ENCODE measurements at regions not wholly inside any gene's neighbourhood (a gene's known extent, or its start where the extent isn't known, plus 50 kb on each side); places are given as distances from the start of the nearest gene placed in this dataset.

DNA sequence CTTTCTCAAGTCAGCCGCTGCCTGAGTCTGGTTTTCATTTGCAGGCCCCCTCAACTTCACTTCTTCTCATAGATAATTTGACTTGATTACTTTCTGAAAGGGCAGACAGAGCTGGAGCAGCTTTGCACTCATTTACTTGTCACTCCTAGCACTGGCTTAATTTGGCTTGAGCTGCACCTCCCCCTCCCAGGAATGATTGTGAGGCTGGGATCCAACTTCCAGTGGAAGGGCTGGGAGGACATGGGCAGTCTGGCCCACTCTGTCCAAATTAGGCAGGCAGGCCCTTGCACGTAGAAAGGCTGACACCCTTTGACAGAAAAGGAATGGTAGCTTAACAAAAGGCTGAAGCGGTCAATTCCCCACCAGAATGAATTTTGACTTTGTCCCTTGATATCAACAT, 453.9 kb downstream of the ETS1 start:
- ATAC-seq = peak; percentile 82
- TF ChIP-seq ZFP3 (CRISPR knock-in tag; IDR thresholded peaks at IDR 0.05) (no peak), TSHZ2 (CRISPR knock-in tag; IDR thresholded peaks at IDR 0.05) (0 out of 2 replicates have a peak, but pooled peaks have one; percentile 9)

DNA sequence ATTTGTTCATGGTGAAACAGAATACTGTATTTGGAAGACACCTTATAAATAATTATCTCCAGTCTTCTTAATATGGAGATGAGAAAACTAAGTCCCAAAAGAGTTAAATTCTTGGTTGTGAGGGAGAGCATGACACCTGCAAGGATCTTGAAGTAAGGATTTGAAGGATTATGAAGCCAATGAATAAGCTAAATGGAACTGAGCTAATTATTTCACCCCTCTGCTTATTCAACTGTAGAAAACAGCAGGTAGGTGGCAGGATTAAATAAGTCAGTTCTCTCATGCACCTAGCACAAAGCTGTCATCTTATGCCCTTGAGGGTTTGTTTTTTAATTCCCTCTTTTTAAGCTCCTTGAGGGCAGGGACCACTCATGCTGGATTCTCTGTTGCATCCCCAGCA, 457.3 kb downstream of the ETS1 start:
- no peak for ATAC-seq
- no peak for TF ChIP-seq BACH2 (CRISPR knock-in tag; IDR thresholded peaks at IDR 0.05; ENCODE audit: borderline replicate concordance)
- no peak for TF ChIP-seq ZFP30 (CRISPR knock-in tag; IDR thresholded peaks at IDR 0.05)
- TF ChIP-seq ZC3H10 (CRISPR knock-in tag; IDR thresholded peaks at IDR 0.05) = no peak

DNA sequence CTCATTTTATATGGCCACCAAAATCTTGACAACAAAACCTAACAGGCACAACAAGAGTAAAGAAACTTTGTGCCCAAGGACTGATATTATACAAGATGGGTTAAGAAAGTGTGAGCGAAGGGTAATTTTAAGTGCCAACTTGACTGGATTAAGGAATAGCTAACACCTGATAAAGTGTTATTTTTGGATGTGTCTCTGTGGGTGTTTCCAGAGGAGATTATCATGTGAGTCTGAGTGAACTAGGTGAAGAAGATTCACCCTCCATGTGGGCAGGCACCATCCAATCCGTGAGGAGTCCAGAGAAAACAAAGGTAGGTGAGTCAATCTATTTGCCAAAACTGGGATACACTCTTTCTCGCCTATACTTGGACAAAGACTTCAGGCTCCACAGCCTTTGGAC, 461.6 kb downstream of the ETS1 start:
- TF ChIP-seq TSHZ2 (CRISPR knock-in tag; IDR thresholded peaks at IDR 0.05) = no peak
- no peak for TF ChIP-seq SNAI2 (CRISPR knock-in tag; IDR thresholded peaks at IDR 0.05)
- TF ChIP-seq CSRNP3 (CRISPR knock-in tag; IDR thresholded peaks at IDR 0.05) = no peak
- no peak for TF ChIP-seq ZFP30 (CRISPR knock-in tag; IDR thresholded peaks at IDR 0.05)
- TF ChIP-seq BACH2 (CRISPR knock-in tag; IDR thresholded peaks at IDR 0.05; ENCODE audit: borderline replicate concordance) = no peak
- TF ChIP-seq TOX (CRISPR knock-in tag; IDR thresholded peaks at IDR 0.05; ENCODE audit: borderline replicate concordance) = no peak
- TF ChIP-seq RARB (CRISPR knock-in tag; IDR thresholded peaks at IDR 0.05) = no peak
- no peak for TF ChIP-seq PPARA (CRISPR knock-in tag; IDR thresholded peaks at IDR 0.05; ENCODE audit: borderline replicate concordance)
- no peak for TF ChIP-seq ZFP3 (CRISPR knock-in tag; IDR thresholded peaks at IDR 0.05)
- TF ChIP-seq TCF4 (CRISPR knock-in tag; IDR thresholded peaks at IDR 0.05; ENCODE audit: borderline replicate concordance) = no peak
- TF ChIP-seq ZNF565 (CRISPR knock-in tag; conservative IDR thresholded peaks at IDR 0.05; ENCODE audit: low read depth) = no peak
- TF ChIP-seq ESRRG (CRISPR knock-in tag; IDR thresholded peaks at IDR 0.05) = no peak
- no peak for TF ChIP-seq GLIS3 (CRISPR knock-in tag; IDR thresholded peaks at IDR 0.05)
- TF ChIP-seq ARNTL (CRISPR knock-in tag; IDR thresholded peaks at IDR 0.05; ENCODE audit: borderline replicate concordance, low read depth) = no peak
- no peak for ATAC-seq

DNA sequence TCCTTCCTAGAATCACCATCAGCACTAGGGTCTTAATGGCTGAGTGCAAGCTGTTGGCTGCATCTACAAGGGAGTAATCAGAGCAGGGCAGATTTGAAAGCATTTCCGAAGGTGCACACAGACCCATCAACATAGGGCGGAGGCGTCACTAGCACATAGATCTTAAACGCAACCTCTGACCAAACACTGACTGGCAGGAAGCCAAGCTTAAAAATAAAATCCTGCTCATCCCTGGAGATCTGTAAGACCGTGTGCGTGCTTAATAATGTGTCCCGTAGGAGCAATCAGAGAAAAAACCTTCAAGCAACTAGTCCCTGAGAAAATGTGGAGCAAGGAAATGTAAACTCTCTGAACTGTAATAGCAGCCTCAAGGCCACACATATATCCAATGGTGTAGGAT, 470.5 kb downstream of the ETS1 start:
- TF ChIP-seq, protein P1, sequence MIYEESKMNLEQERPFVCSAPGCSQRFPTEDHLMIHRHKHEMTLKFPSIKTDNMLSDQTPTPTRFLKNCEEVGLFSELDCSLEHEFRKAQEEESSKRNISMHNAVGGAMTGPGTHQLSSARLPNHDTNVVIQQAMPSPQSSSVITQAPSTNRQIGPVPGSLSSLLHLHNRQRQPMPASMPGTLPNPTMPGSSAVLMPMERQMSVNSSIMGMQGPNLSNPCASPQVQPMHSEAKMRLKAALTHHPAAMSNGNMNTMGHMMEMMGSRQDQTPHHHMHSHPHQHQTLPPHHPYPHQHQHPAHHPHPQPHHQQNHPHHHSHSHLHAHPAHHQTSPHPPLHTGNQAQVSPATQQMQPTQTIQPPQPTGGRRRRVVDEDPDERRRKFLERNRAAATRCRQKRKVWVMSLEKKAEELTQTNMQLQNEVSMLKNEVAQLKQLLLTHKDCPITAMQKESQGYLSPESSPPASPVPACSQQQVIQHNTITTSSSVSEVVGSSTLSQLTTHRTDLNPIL (CRISPR knock-in tag; IDR thresholded peaks at IDR 0.05; ENCODE audit: low read depth) = no peak
- TF ChIP-seq SNAI2 (CRISPR knock-in tag; IDR thresholded peaks at IDR 0.05) (no peak), ZC3H10 (CRISPR knock-in tag; IDR thresholded peaks at IDR 0.05) (no peak), TCF4 (CRISPR knock-in tag; IDR thresholded peaks at IDR 0.05; ENCODE audit: borderline replicate concordance) (no peak), CSRNP3 (CRISPR knock-in tag; IDR thresholded peaks at IDR 0.05) (no peak), ESRRG (CRISPR knock-in tag; IDR thresholded peaks at IDR 0.05) (no peak), ZFP30 (CRISPR knock-in tag; IDR thresholded peaks at IDR 0.05) (no peak)
- no peak for ATAC-seq
